ENCODE measurements at regions not wholly inside any gene's neighbourhood (a gene's known extent, or its start where the extent isn't known, plus 50 kb on each side); places are given as distances from the start of the nearest gene placed in this dataset.
"Not testable (repeated sequence)": the region's sequence is repeated elsewhere in the genome, so short reads cannot be mapped to it uniquely, and the experiment has no call there.

DNA sequence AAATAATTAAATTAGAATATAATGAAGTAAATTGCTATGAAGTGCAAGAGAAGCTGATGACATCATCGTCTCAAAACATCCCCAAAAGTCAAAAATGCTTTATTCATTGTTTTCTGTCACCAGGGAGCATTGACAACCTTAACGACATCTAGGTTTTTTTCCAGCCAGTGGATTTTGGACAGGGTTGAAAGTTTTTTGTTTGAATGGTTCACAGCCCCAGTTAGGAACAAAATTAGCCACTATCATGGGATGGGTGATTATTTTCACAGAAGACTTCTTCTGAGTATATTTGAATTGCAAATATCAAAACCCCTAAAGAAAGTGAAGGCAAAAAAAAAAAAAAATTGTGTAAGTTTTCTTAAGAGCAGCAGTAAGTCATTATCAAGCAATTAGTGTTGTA is 826.1 kb downstream of the STPG2 start:
- CTCF ChIA-PET (ENCODE audit: unreplicated experiment), result no interaction called here
- Histone ChIP-seq H2AFZ (ENCODE audit: low read length) (no peak overlapping the region), H3K4me1 (ENCODE audit: insufficient read depth, low read length, poor library complexity, severe bottlenecking) (no peaks in the 10 kb centered on the region), H3K9me3 (ENCODE audit: low read length) (no peaks in the 10 kb centered on the region), H3K27ac (ENCODE audit: low read depth, low read length, poor library complexity, severe bottlenecking) (no peak overlapping the region), H3K79me2 (ENCODE audit: insufficient read depth, low read depth, low read length) (no peaks in the 10 kb centered on the region), H3K4me2 (ENCODE audit: low read length) (no peak overlapping the region), H3K9me2 (ENCODE audit: insufficient read depth, low read length) (no peaks in the 10 kb centered on the region), H3K4me3 (ENCODE audit: low read depth, low read length, poor library complexity, severe bottlenecking) (no peak overlapping the region), H4K20me1 (ENCODE audit: insufficient read depth, low read length) (no peaks in the 10 kb centered on the region), H3K36me3 (ENCODE audit: insufficient read depth, low read length) (no peaks in the 10 kb centered on the region)
- DNase-seq (ENCODE audit: low spot score), result no peak
- intact Hi-C loops (cut with micrococcal nuclease; ENCODE audit: unreplicated experiment), result no loop called here
- TF ChIP-seq, protein P1, sequence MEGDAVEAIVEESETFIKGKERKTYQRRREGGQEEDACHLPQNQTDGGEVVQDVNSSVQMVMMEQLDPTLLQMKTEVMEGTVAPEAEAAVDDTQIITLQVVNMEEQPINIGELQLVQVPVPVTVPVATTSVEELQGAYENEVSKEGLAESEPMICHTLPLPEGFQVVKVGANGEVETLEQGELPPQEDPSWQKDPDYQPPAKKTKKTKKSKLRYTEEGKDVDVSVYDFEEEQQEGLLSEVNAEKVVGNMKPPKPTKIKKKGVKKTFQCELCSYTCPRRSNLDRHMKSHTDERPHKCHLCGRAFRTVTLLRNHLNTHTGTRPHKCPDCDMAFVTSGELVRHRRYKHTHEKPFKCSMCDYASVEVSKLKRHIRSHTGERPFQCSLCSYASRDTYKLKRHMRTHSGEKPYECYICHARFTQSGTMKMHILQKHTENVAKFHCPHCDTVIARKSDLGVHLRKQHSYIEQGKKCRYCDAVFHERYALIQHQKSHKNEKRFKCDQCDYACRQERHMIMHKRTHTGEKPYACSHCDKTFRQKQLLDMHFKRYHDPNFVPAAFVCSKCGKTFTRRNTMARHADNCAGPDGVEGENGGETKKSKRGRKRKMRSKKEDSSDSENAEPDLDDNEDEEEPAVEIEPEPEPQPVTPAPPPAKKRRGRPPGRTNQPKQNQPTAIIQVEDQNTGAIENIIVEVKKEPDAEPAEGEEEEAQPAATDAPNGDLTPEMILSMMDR (conservative IDR thresholded peaks at IDR 0.05; ENCODE audit: low read length), result no peak
- no peak for TF ChIP-seq EZH2phosphoT487 (IDR thresholded peaks at IDR 0.05; ENCODE audit: borderline replicate concordance, low read depth, low read length)
- no TSS peak for BruUV-seq (replicated peaks)
- POLR2A ChIA-PET, result no interaction called here

DNA sequence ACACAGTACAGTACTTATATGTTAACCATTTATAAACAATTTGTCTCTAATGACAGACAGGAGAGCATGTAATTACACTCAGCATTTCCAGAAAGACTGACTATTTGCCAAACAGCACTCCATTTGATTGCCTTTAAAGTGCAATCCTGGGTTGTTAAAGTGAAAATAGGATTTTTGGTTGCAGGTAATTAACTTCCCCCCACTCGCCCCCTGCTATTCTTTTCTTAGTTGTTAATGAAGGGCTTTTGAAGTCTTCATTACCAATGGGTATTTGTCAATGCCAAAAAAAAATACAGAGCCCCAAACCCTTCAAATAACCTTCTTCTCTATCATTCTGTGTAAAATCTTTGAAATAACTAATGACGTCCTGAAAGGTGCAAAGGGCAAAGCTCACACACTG is 825.6 kb downstream of the STPG2 start:
- no peaks in the 10 kb centered on the region for H3K9me3 ChIP-seq (ENCODE audit: low read length)
- ChIA-PET CTCF (ENCODE audit: unreplicated experiment) (no interaction called here), POLR2A (no interaction called here)
- H3K4me2 ChIP-seq (ENCODE audit: low read length), result no peak overlapping the region
- no TSS peak for BruUV-seq (replicated peaks)
- TF ChIP-seq EZH2phosphoT487 (IDR thresholded peaks at IDR 0.05; ENCODE audit: borderline replicate concordance, low read depth, low read length), result no peak
- TF ChIP-seq, protein P1 (conservative IDR thresholded peaks at IDR 0.05; ENCODE audit: low read length), result no peak
- no peaks in the 10 kb centered on the region for H3K9me2 ChIP-seq (ENCODE audit: insufficient read depth, low read length)
- H3K4me3 ChIP-seq (ENCODE audit: low read depth, low read length, poor library complexity, severe bottlenecking), result no peak overlapping the region
- no peak for DNase-seq (ENCODE audit: low spot score)
- H3K79me2 ChIP-seq (ENCODE audit: insufficient read depth, low read depth, low read length), result no peaks in the 10 kb centered on the region
- H3K36me3 ChIP-seq (ENCODE audit: insufficient read depth, low read length), result no peaks in the 10 kb centered on the region
- intact Hi-C loops (cut with micrococcal nuclease; ENCODE audit: unreplicated experiment), result no loop called here
- no peaks in the 10 kb centered on the region for H4K20me1 ChIP-seq (ENCODE audit: insufficient read depth, low read length)
- no peak overlapping the region for H2AFZ ChIP-seq (ENCODE audit: low read length)
- H3K4me1 ChIP-seq (ENCODE audit: insufficient read depth, low read length, poor library complexity, severe bottlenecking), result no peaks in the 10 kb centered on the region
- no peak overlapping the region for H3K27ac ChIP-seq (ENCODE audit: low read depth, low read length, poor library complexity, severe bottlenecking)

DNA sequence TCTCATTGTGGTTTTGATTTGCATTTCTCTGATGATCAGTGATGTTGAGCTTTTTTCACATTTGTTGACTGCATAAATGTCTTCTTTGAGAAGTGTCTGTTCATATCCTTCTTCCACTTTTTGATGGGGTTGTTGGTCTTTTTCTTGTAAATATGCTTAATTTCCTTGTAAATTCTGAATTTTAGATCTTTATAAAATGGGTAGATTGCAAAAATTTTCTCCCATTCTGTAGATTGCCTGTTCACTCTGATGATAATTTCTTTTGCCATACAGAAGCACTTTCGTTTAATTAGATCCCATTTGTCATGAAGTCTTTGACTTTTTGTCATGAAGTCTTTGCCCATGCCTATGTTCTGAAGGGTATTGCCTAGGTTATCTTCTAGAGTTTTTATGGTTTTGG is 817.5 kb downstream of the STPG2 start:
- POLR2A ChIA-PET; H2AFZ ChIP-seq (ENCODE audit: low read length); H3K36me3 ChIP-seq (ENCODE audit: insufficient read depth, low read length); H3K79me2 ChIP-seq (ENCODE audit: insufficient read depth, low read depth, low read length); H4K20me1 ChIP-seq (ENCODE audit: insufficient read depth, low read length); intact Hi-C loops (cut with micrococcal nuclease; ENCODE audit: unreplicated experiment); BruUV-seq (replicated peaks); H3K9me2 ChIP-seq (ENCODE audit: insufficient read depth, low read length); DNase-seq (ENCODE audit: low spot score); CTCF ChIA-PET (ENCODE audit: unreplicated experiment); H3K4me3 ChIP-seq (ENCODE audit: low read depth, low read length, poor library complexity, severe bottlenecking); H3K9me3 ChIP-seq (ENCODE audit: low read length); H3K4me2 ChIP-seq (ENCODE audit: low read length); H3K4me1 ChIP-seq (ENCODE audit: insufficient read depth, low read length, poor library complexity, severe bottlenecking); H3K27ac ChIP-seq (ENCODE audit: low read depth, low read length, poor library complexity, severe bottlenecking): not testable (repeated sequence)

All from OCI-LY7 (cell line).